ENCODE measurements at regions not wholly inside any gene's neighbourhood (a gene's known extent, or its start where the extent isn't known, plus 50 kb on each side); places are given as distances from the start of the nearest gene placed in this dataset.

GRCh38 chr16:35725949-35726348 lies 2266.5 kb downstream of the TP53TG3F start:
- Histone ChIP-seq H3F3A (ENCODE audit: control insufficient read depth, insufficient read depth) (no peaks in the 10 kb centered on the region), H4K20me1 (ENCODE audit: control insufficient read depth, insufficient read depth, low read depth, low read length) (no peaks in the 10 kb centered on the region), H3K9me2 (replicated peaks; ENCODE audit: control insufficient read depth, low read length) (no peaks in the 10 kb centered on the region), H3K4me2 (ENCODE audit: low read length) (no peak overlapping the region), H3K9me3 (ENCODE audit: control insufficient read depth, insufficient read depth, low read length) (peaks cover 11% of the 10 kb centered on the region; the same call in 1 of the 2 replicates), H3K4me1 (ENCODE audit: control insufficient read depth, low read length) (no peaks in the 10 kb centered on the region), H3K79me2 (ENCODE audit: control insufficient read depth, low read length) (no peaks in the 10 kb centered on the region), H3K4me3 (ENCODE audit: low read length) (no peak overlapping the region), H3K27me3 (ENCODE audit: control insufficient read depth, low read length) (no peaks in the 10 kb centered on the region), H3K36me3 (ENCODE audit: control insufficient read depth, low read length) (no peaks in the 10 kb centered on the region), H3K27ac (ENCODE audit: low read depth, low read length) (no peak overlapping the region)
- no peak for TF ChIP-seq EZH2phosphoT487 (IDR thresholded peaks at IDR 0.05; ENCODE audit: borderline replicate concordance, low read length)

- no peaks in the 10 kb centered on the region for H3K36me3 ChIP-seq (ENCODE audit: control insufficient read depth, low read length)
- no peak overlapping the region for H3K4me2 ChIP-seq (ENCODE audit: low read length)
- no peaks in the 10 kb centered on the region for H3K27me3 ChIP-seq (ENCODE audit: control insufficient read depth, low read length)
- no peaks in the 10 kb centered on the region for H3K4me1 ChIP-seq (ENCODE audit: control insufficient read depth, low read length)
- no peaks in the 10 kb centered on the region for H3F3A ChIP-seq (ENCODE audit: control insufficient read depth, insufficient read depth)
- H3K9me3 ChIP-seq (ENCODE audit: control insufficient read depth, insufficient read depth, low read length): peaks cover 19% of the 10 kb centered on the region
- no peak overlapping the region for H3K4me3 ChIP-seq (ENCODE audit: low read length)
- H3K27ac ChIP-seq (ENCODE audit: low read depth, low read length): no peak overlapping the region
- no peak for TF ChIP-seq CTCF (IDR thresholded peaks at IDR 0.05; ENCODE audit: low read depth, low read length, poor library complexity, severe bottlenecking)
- TF ChIP-seq EZH2phosphoT487 (IDR thresholded peaks at IDR 0.05; ENCODE audit: borderline replicate concordance, low read length): no peak
- H3K9me2 ChIP-seq (replicated peaks; ENCODE audit: control insufficient read depth, low read length): no peaks in the 10 kb centered on the region
- no peaks in the 10 kb centered on the region for H4K20me1 ChIP-seq (ENCODE audit: control insufficient read depth, insufficient read depth, low read depth, low read length)
- no peaks in the 10 kb centered on the region for H3K79me2 ChIP-seq (ENCODE audit: control insufficient read depth, low read length)
These were observed 2270.8 kb downstream of the TP53TG3F start for GRCh38 chr16:35730251-35730650.

GRCh38 chr16:35731341-35732040 lies 2272.1 kb downstream of the TP53TG3F start:
- Histone ChIP-seq H4K20me1 (ENCODE audit: control insufficient read depth, insufficient read depth, low read depth, low read length) (no peaks in the 10 kb centered on the region), H3K9me3 (ENCODE audit: control insufficient read depth, insufficient read depth, low read length) (peaks cover 13% of the 10 kb centered on the region)
- TF ChIP-seq EZH2phosphoT487 (IDR thresholded peaks at IDR 0.05; ENCODE audit: borderline replicate concordance, low read length) (no peak), CTCF (IDR thresholded peaks at IDR 0.05; ENCODE audit: low read depth, low read length, poor library complexity, severe bottlenecking) (no peak)

GRCh38 chr16:35732046-35732810 lies 2272.8 kb downstream of the TP53TG3F start:
- Histone ChIP-seq H3F3A (ENCODE audit: control insufficient read depth, insufficient read depth) (no peaks in the 10 kb centered on the region), H4K20me1 (ENCODE audit: control insufficient read depth, insufficient read depth, low read depth, low read length) (no peaks in the 10 kb centered on the region), H3K9me3 (ENCODE audit: control insufficient read depth, insufficient read depth, low read length) (peaks cover 9% of the 10 kb centered on the region), H3K4me3 (ENCODE audit: low read length) (no peak overlapping the region), H3K9me2 (replicated peaks; ENCODE audit: control insufficient read depth, low read length) (no peaks in the 10 kb centered on the region), H3K4me2 (ENCODE audit: low read length) (no peak overlapping the region), H3K27ac (ENCODE audit: low read depth, low read length) (no peak overlapping the region), H3K27me3 (ENCODE audit: control insufficient read depth, low read length) (no peaks in the 10 kb centered on the region), H3K4me1 (ENCODE audit: control insufficient read depth, low read length) (no peaks in the 10 kb centered on the region), H3K36me3 (ENCODE audit: control insufficient read depth, low read length) (no peaks in the 10 kb centered on the region), H3K79me2 (ENCODE audit: control insufficient read depth, low read length) (no peaks in the 10 kb centered on the region)
- TF ChIP-seq EZH2phosphoT487 (IDR thresholded peaks at IDR 0.05; ENCODE audit: borderline replicate concordance, low read length): no peak
- no peak for TF ChIP-seq CTCF (IDR thresholded peaks at IDR 0.05; ENCODE audit: low read depth, low read length, poor library complexity, severe bottlenecking)

More at GRCh38 chr16:35731341-35732040, 2272.1 kb downstream of the TP53TG3F start:
- no peak overlapping the region for H3K27ac ChIP-seq (ENCODE audit: low read depth, low read length)
- H3K4me3 ChIP-seq (ENCODE audit: low read length): no peak overlapping the region
- no peaks in the 10 kb centered on the region for H3K36me3 ChIP-seq (ENCODE audit: control insufficient read depth, low read length)
- H3F3A ChIP-seq (ENCODE audit: control insufficient read depth, insufficient read depth): no peaks in the 10 kb centered on the region
- no peaks in the 10 kb centered on the region for H3K79me2 ChIP-seq (ENCODE audit: control insufficient read depth, low read length)
- H3K9me2 ChIP-seq (replicated peaks; ENCODE audit: control insufficient read depth, low read length): no peaks in the 10 kb centered on the region
- no peaks in the 10 kb centered on the region for H3K27me3 ChIP-seq (ENCODE audit: control insufficient read depth, low read length)
- H3K4me2 ChIP-seq (ENCODE audit: low read length): no peak overlapping the region
- H3K4me1 ChIP-seq (ENCODE audit: control insufficient read depth, low read length): no peaks in the 10 kb centered on the region

Measured in DOHH2 (cell line).